PC-3 (cell line): ENCODE measurements at regions not wholly inside any gene's neighbourhood (a gene's known extent, or its start where the extent isn't known, plus 50 kb on each side); places are given as distances from the start of the nearest gene placed in this dataset.

ENCODE experiments used
- CTCF ChIP-seq: fragments of 300-600 bp; sonication (generic); conservative IDR thresholded peaks from 2 replicates; pipeline ENCODE4 v1.5.1; 2017; ENCODE audit warnings: antibody characterized with exemption, low read depth, mild to moderate bottlenecking, low read length
- EZH2 ChIP-seq: fragments of 300-600 bp; sonication (generic); IDR thresholded peaks from one replicate; pipeline ENCODE4 v1.6.1; 2017; ENCODE audit warnings: antibody characterized with exemption, mild to moderate bottlenecking, low read length; ENCODE audit not compliant: unreplicated experiment
- EZH2phosphoT487 ChIP-seq: fragments of 300-600 bp; sonication (generic); IDR thresholded peaks from 2 replicates; pipeline ENCODE4 v1.6.1; 2018; ENCODE audit warnings: mild to moderate bottlenecking, antibody characterized with exemption, low read length, borderline replicate concordance

- TF ChIP-seq CTCF (peak; percentile 76), EZH2phosphoT487 (no peak), EZH2 (no peak)
Measured at GRCh38 chr9:115524453-115525059, 406.6 kb upstream of the TNC start.
